ENCODE measurements at regions not wholly inside any gene's neighbourhood (a gene's known extent, or its start where the extent isn't known, plus 50 kb on each side); places are given as distances from the start of the nearest gene placed in this dataset.

DNA sequence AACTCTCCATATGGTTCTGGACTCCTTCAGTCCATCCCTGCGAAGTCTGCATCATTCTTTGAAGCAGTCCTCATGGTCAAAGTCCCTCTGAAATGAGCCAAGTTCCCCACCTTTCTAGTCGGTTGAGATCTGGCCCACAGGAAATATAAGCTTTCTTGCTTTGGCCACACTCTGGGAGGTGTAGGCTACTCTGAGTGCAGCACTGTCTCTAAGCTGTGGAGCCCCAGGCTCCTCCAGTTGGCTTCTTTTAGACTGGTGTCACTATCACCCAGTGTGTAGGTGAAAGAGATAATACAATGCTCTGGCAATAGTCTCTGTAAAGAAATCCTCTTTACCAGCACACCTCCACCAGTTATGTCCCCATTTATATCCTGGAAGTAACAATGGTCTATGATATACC, 486.5 kb upstream of the KLF12 start:
- H3K27ac ChIP-seq: no peak overlapping the region
- H3K27me3 Mint-ChIP-seq (ENCODE audit: insufficient read depth, low read depth): peaks cover 5% of the 10 kb centered on the region
- H3K27ac Mint-ChIP-seq: no peak overlapping the region
- H3K4me3 Mint-ChIP-seq: no peak overlapping the region
- H2AFZ ChIP-seq (replicated peaks): no peak overlapping the region
- no peak overlapping the region for H3K4me3 ChIP-seq
- no peaks in the 10 kb centered on the region for H3K36me3 ChIP-seq
- peaks cover 11% of the 10 kb centered on the region for H3K9me3 Mint-ChIP-seq
- H3K4me1 Mint-ChIP-seq: peaks cover 4% of the 10 kb centered on the region
- no peaks in the 10 kb centered on the region for H3F3A ChIP-seq (ENCODE audit: low read depth)
- no peak overlapping the region for H3K9ac ChIP-seq
- H3K79me2 ChIP-seq (ENCODE audit: low read depth): no peaks in the 10 kb centered on the region
- H4K20me1 ChIP-seq (ENCODE audit: low read depth): no peaks in the 10 kb centered on the region
- H3K4me2 ChIP-seq: no peak overlapping the region
- TF ChIP-seq EZH2phosphoT487 (IDR thresholded peaks at IDR 0.05) (no peak), EZH2 (IDR thresholded peaks at IDR 0.05) (no peak)
- TF ChIP-seq, protein P1, sequence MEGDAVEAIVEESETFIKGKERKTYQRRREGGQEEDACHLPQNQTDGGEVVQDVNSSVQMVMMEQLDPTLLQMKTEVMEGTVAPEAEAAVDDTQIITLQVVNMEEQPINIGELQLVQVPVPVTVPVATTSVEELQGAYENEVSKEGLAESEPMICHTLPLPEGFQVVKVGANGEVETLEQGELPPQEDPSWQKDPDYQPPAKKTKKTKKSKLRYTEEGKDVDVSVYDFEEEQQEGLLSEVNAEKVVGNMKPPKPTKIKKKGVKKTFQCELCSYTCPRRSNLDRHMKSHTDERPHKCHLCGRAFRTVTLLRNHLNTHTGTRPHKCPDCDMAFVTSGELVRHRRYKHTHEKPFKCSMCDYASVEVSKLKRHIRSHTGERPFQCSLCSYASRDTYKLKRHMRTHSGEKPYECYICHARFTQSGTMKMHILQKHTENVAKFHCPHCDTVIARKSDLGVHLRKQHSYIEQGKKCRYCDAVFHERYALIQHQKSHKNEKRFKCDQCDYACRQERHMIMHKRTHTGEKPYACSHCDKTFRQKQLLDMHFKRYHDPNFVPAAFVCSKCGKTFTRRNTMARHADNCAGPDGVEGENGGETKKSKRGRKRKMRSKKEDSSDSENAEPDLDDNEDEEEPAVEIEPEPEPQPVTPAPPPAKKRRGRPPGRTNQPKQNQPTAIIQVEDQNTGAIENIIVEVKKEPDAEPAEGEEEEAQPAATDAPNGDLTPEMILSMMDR (IDR thresholded peaks at IDR 0.05): no peak
- H3K4me1 ChIP-seq: no peaks in the 10 kb centered on the region
- DNase-seq (ENCODE audit: low spot score): no peak
- H3K27me3 ChIP-seq: no peaks in the 10 kb centered on the region
- H3K36me3 Mint-ChIP-seq: no peaks in the 10 kb centered on the region
- no peaks in the 10 kb centered on the region for H3K9me3 ChIP-seq (ENCODE audit: low read depth)

- Histone ChIP-seq H3K4me2 (no peak overlapping the region), H3K9ac (no peak overlapping the region), H2AFZ (replicated peaks) (no peak overlapping the region), H3K27ac (no peak overlapping the region), H3K9me3 (ENCODE audit: low read depth) (no peaks in the 10 kb centered on the region), H3K36me3 (no peaks in the 10 kb centered on the region), H3K27me3 (no peaks in the 10 kb centered on the region), H3K4me1 (no peaks in the 10 kb centered on the region), H3K79me2 (ENCODE audit: low read depth) (no peaks in the 10 kb centered on the region), H3F3A (ENCODE audit: low read depth) (no peaks in the 10 kb centered on the region), H3K4me3 (no peak overlapping the region), H4K20me1 (ENCODE audit: low read depth) (no peaks in the 10 kb centered on the region)
- Mint-ChIP-seq H3K4me3 (no peak overlapping the region), H3K27me3 (ENCODE audit: insufficient read depth, low read depth) (peaks cover 5% of the 10 kb centered on the region), H3K36me3 (no peaks in the 10 kb centered on the region), H3K9me3 (peaks cover 11% of the 10 kb centered on the region), H3K27ac (no peak overlapping the region), H3K4me1 (peaks cover 4% of the 10 kb centered on the region)
- no peak for TF ChIP-seq EZH2 (IDR thresholded peaks at IDR 0.05)
- no peak for TF ChIP-seq EZH2phosphoT487 (IDR thresholded peaks at IDR 0.05)
- TF ChIP-seq, protein P1 (IDR thresholded peaks at IDR 0.05): no peak
- no peak for DNase-seq (ENCODE audit: low spot score)
Observed at GRCh38 chr13:74620308-74620707, 486.1 kb upstream of the KLF12 start.

- no peaks in the 10 kb centered on the region for H3K36me3 ChIP-seq
- peaks cover 3% of the 10 kb centered on the region for H3K9me3 ChIP-seq (ENCODE audit: low read depth)
- TF ChIP-seq EZH2 (IDR thresholded peaks at IDR 0.05) (no peak), EZH2phosphoT487 (IDR thresholded peaks at IDR 0.05) (no peak)
- TF ChIP-seq, protein P1 (IDR thresholded peaks at IDR 0.05): no peak
- no peak overlapping the region for H2AFZ ChIP-seq (replicated peaks)
- Mint-ChIP-seq H3K36me3 (no peaks in the 10 kb centered on the region), H3K9me3 (peaks cover 6% of the 10 kb centered on the region), H3K27ac (no peak overlapping the region), H3K27me3 (ENCODE audit: insufficient read depth, low read depth) (peaks cover 5% of the 10 kb centered on the region), H3K4me3 (no peak overlapping the region), H3K4me1 (no peaks in the 10 kb centered on the region)
- no peaks in the 10 kb centered on the region for H3K27me3 ChIP-seq
- no peak overlapping the region for H3K9ac ChIP-seq
- no peak overlapping the region for H3K4me3 ChIP-seq
- no peaks in the 10 kb centered on the region for H3F3A ChIP-seq (ENCODE audit: low read depth)
- no peak for DNase-seq (ENCODE audit: low spot score)
- H3K4me2 ChIP-seq: no peak overlapping the region
- H3K4me1 ChIP-seq: no peaks in the 10 kb centered on the region
- H4K20me1 ChIP-seq (ENCODE audit: low read depth): no peaks in the 10 kb centered on the region
- H3K79me2 ChIP-seq (ENCODE audit: low read depth): no peaks in the 10 kb centered on the region
- no peak overlapping the region for H3K27ac ChIP-seq
Observed at GRCh38 chr13:74597526-74597925, 463.3 kb upstream of the KLF12 start.

All from neural progenitor cell (in vitro differentiated cells).